HepG2 (cell line): ENCODE measurements at regions not wholly inside any gene's neighbourhood (a gene's known extent, or its start where the extent isn't known, plus 50 kb on each side); places are given as distances from the start of the nearest gene placed in this dataset.

ENCODE experiments used
- ATAC-seq: fragments of 200-7000 bp; cut with Tn5 transposase; 3 replicates; pipeline ENCODE4 v1.9.1; 2020; ENCODE audit warnings: mild to moderate bottlenecking, moderate library complexity
- BruUV-seq: library from RNA; stranded (reverse); fragments of 400-500 nt; replicated peaks from 2 replicates; lab custom pipeline; 2021; lab: Mats Ljungman, UMichigan
- CTCF ChIA-PET: fragments of 300-600 bp; formaldehyde crosslinking; extraction: SDS; loops from one replicate; lab custom pipeline; 2021; ENCODE audit warnings: low total read pairs, inconsistent platforms, low intra/inter-chr PET ratio; lab: Yijun Ruan, JAX
- POLR2A ChIA-PET: fragments of 350-600 bp; sonication (Branson Sonifier 250); formaldehyde crosslinking; loops from one replicate; lab custom pipeline; 2020; ENCODE audit warnings: antibody characterized with exemption, inconsistent platforms; lab: Yijun Ruan, JAX
- DNase-seq: peaks from one replicate; pipeline ENCODE4 v3.0.0-alpha.2; 2015; ENCODE audit warnings: low spot score
- FAIRE-seq: peaks from 3 replicates; lab custom pipeline; 2011; peaks lifted over from hg19 to GRCh38; lab: Jason Lieb, UNC
- H2AFZ ChIP-seq: one replicate; pipeline ENCODE4 v1.6.1; 2011; ENCODE audit warnings: low read length, inconsistent platforms
- H3K27ac ChIP-seq: fragments of 300-600 bp; 3 replicates; pipeline ENCODE4 v1.8.0; 2011; ENCODE audit warnings: mixed run types, mild to moderate bottlenecking, mixed read lengths, low read length, inconsistent platforms; ENCODE audit not compliant: insufficient read depth; ENCODE audit errors: extremely low read length
- H3K27me3 ChIP-seq, 2 experiments: fragments of 200-600 bp in 1 of 2; 2 replicates in 1 of 2; 3 replicates in 1 of 2; pipeline versions ENCODE4 v1.6.0 to v1.8.0; 2011; ENCODE audit warnings: low read length in 2 of 2, mild to moderate bottlenecking in 2 of 2, moderate library complexity in 2 of 2, inconsistent platforms in 1 of 2; ENCODE audit not compliant: insufficient read depth in 2 of 2, control insufficient read depth in 1 of 2
- H3K36me3 ChIP-seq, 2 experiments: fragments of 200-600 bp in 1 of 2; replicated peaks in 1 of 2; 2 replicates in 1 of 2; 3 replicates in 1 of 2; pipeline versions ENCODE4 v1.5.1 to v1.8.0; 2011; ENCODE audit warnings: low read length in 2 of 2, inconsistent platforms in 1 of 2; ENCODE audit not compliant: insufficient read depth in 2 of 2, control insufficient read depth in 1 of 2
- H3K4me1 ChIP-seq: 2 replicates; pipeline ENCODE4 v1.5.1; 2012; ENCODE audit warnings: low read length, inconsistent platforms; ENCODE audit not compliant: insufficient read depth
- H3K4me2 ChIP-seq: 2 replicates; pipeline ENCODE4 v1.6.0; 2011; ENCODE audit warnings: low read depth, low read length, inconsistent platforms
- H3K4me3 ChIP-seq, 3 experiments: fragments of 200-600 bp in 1 of 3; sonication (generic), shearing (Covaris generic) in 1 of 3; replicated peaks in 1 of 3; 2 replicates each; pipeline ENCODE4 v1.5.1; 2011 to 2016; ENCODE audit warnings: low read length in 3 of 3, inconsistent platforms in 2 of 3, low read depth in 2 of 3, mild to moderate bottlenecking in 2 of 3, control low read depth in 1 of 3, mixed read lengths in 1 of 3; ENCODE audit not compliant: insufficient read depth in 1 of 3
- H3K79me2 ChIP-seq: one replicate; pipeline ENCODE4 v1.6.1; 2011; ENCODE audit warnings: low read length, inconsistent platforms; ENCODE audit not compliant: insufficient read depth
- H3K9ac ChIP-seq: 2 replicates; pipeline ENCODE4 v1.6.0; 2011; ENCODE audit warnings: mild to moderate bottlenecking, low read depth, low read length, inconsistent platforms; ENCODE audit not compliant: insufficient read depth
- H3K9me3 ChIP-seq: 2 replicates; pipeline ENCODE4 v1.5.1; 2012; ENCODE audit warnings: mild to moderate bottlenecking, low read length
- H4K20me1 ChIP-seq: 2 replicates; pipeline ENCODE4 v1.6.0; 2011; ENCODE audit warnings: inconsistent platforms, mild to moderate bottlenecking, low read length, moderate library complexity; ENCODE audit not compliant: insufficient read depth
- AKAP8 ChIP-seq: sonication (generic); formaldehyde crosslinking; IDR thresholded peaks from 2 replicates; pipeline ENCODE4 v1.5.1; 2020; ENCODE audit warnings: mild to moderate bottlenecking, missing genetic modification reagents
- CAMTA2 ChIP-seq: sonication (generic); formaldehyde crosslinking; IDR thresholded peaks from 2 replicates; pipeline ENCODE4 v1.4.0; 2020; ENCODE audit warnings: mild to moderate bottlenecking, missing genetic modification reagents, borderline replicate concordance
- DPF2 ChIP-seq: sonication (generic); formaldehyde crosslinking; IDR thresholded peaks from 2 replicates; pipeline ENCODE4 v1.4.0; 2020; ENCODE audit warnings: mild to moderate bottlenecking, low read depth, missing genetic modification reagents, borderline replicate concordance
- SUZ12 ChIP-seq: fragments of 150-350 bp; IDR thresholded peaks from 2 replicates; pipeline ENCODE4 v1.6.1; 2014; ENCODE audit warnings: low read depth, low read length
- SYNCRIP ChIP-seq: fragments of 200-400 bp; formaldehyde crosslinking; IDR thresholded peaks from 2 replicates; pipeline ENCODE4 v1.6.1; 2018; ENCODE audit warnings: mild to moderate bottlenecking, low read depth, low read length; ENCODE audit not compliant: insufficient read depth
- ZNF10 ChIP-seq: sonication (generic); formaldehyde crosslinking; IDR thresholded peaks from 2 replicates; pipeline ENCODE4 v1.4.0; 2020; ENCODE audit warnings: mild to moderate bottlenecking, low read depth, missing genetic modification reagents, borderline replicate concordance
- ZNF766 ChIP-seq: sonication (generic); formaldehyde crosslinking; IDR thresholded peaks from 2 replicates; pipeline ENCODE4 v1.5.0; 2020; ENCODE audit warnings: missing genetic modification reagents, borderline replicate concordance
- ZNF777 ChIP-seq: sonication (generic); formaldehyde crosslinking; IDR thresholded peaks from 2 replicates; pipeline ENCODE4 v1.4.0; 2020; ENCODE audit warnings: missing genetic modification reagents
- ZNF780A ChIP-seq: sonication (generic); formaldehyde crosslinking; IDR thresholded peaks from 2 replicates; pipeline ENCODE4 v1.8.0; 2022; ENCODE audit warnings: mild to moderate bottlenecking, missing genetic modification reagents, moderate library complexity
- ZNF788 ChIP-seq: sonication (generic); formaldehyde crosslinking; IDR thresholded peaks from 2 replicates; pipeline ENCODE4 v1.5.0; 2020; ENCODE audit warnings: mild to moderate bottlenecking, missing genetic modification reagents, borderline replicate concordance
- ZNF839 ChIP-seq: sonication (generic); formaldehyde crosslinking; IDR thresholded peaks from 2 replicates; pipeline ENCODE4 v1.4.0; 2020; ENCODE audit warnings: missing genetic modification reagents, mild to moderate bottlenecking, borderline replicate concordance
- WGBS: methylation state at CpG from one replicate; pipeline ENCODE4 v1.1.6; 2017; ENCODE audit warnings: low lambda C conversion rate; 5-methylcytosine and 5-hydroxymethylcytosine counted together
- in situ Hi-C: cut with HindIII; loops from 2 replicates; pipeline ENCODE4 v1.10.0; 2017; ENCODE audit warnings: low pct_unique_long_range_greater_than_20kb; ENCODE audit not compliant: extremely low pct_ligation_motif_present
- intact Hi-C: fragments of 100-400 bp; cut with micrococcal nuclease; formaldehyde crosslinking; loops from one replicate; pipeline ENCODE4 v1.10.0; 2022; ENCODE audit not compliant: unreplicated experiment
- TF ChIP-seq, protein P1 (sequence below): sonication (generic); formaldehyde crosslinking; IDR thresholded peaks from 2 replicates; pipeline ENCODE4 v1.4.0; 2020; ENCODE audit warnings: low read depth, missing genetic modification reagents
- TF ChIP-seq, protein P2 (sequence below): sonication (generic); formaldehyde crosslinking; IDR thresholded peaks from 2 replicates; pipeline ENCODE4 v1.5.1; 2020; ENCODE audit warnings: missing genetic modification reagents, mild to moderate bottlenecking, borderline replicate concordance
- TF ChIP-seq, protein P3 (sequence below): sonication (generic); formaldehyde crosslinking; conservative IDR thresholded peaks from 2 replicates; pipeline ENCODE4 v1.8.0; 2022; ENCODE audit warnings: low read depth, missing genetic modification reagents
- TF ChIP-seq, protein P4 (sequence below): sonication (generic); formaldehyde crosslinking; IDR thresholded peaks from 2 replicates; pipeline ENCODE4 v1.4.0; 2020; ENCODE audit warnings: mild to moderate bottlenecking, low read depth, missing genetic modification reagents
- TF ChIP-seq, protein P5 (sequence below): sonication (generic); formaldehyde crosslinking; IDR thresholded peaks from 2 replicates; pipeline ENCODE4 v1.8.0; 2022; ENCODE audit warnings: missing genetic modification reagents, low read depth, mild to moderate bottlenecking, borderline replicate concordance

DNA sequence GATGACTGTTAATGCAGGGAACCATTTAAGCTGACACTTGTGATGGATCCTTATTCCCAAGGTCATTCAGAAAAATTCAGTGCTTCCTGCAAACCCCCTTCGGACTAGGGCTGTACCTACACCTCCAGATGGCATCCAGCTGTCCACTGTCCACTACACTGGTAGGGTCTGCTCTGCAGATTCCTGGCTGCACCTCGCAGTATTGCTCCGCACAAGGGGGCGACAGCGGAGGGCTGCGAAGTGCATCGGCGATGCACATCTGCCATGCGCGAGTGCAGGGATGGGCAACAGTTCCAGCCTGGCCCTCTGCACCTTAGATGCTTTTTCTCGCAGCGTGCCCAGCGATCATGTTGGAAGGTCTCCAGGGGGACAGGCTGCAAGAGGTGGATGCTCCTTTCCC lies 55.5 kb downstream of the KCNA5 start:
- intact Hi-C loops = no loop called here
- H3K4me1 ChIP-seq = no peaks in the 10 kb centered on the region
- H3K9me3 ChIP-seq = no peaks in the 10 kb centered on the region
- H3K4me2 ChIP-seq = no peak overlapping the region
- peaks cover 0 to 6% of the 10 kb centered on the region in 2 experiments; a peak in 1 of 5 replicates for H3K27me3 ChIP-seq
- H3K27ac ChIP-seq = no peak overlapping the region
- POLR2A ChIA-PET = no interaction called here
- H4K20me1 ChIP-seq = no peaks in the 10 kb centered on the region
- DNase-seq (no peak), FAIRE-seq (no peak), ATAC-seq (no peak)
- no peak overlapping the region for H3K9ac ChIP-seq
- TF ChIP-seq SUZ12 (no peak), DPF2 (no peak), SYNCRIP (no peak), ZNF780A (CRISPR knock-in tag) (no peak), ZNF777 (CRISPR knock-in tag) (no peak), ZNF10 (CRISPR knock-in tag) (no peak), ZNF766 (CRISPR knock-in tag) (no peak), ZNF788 (CRISPR knock-in tag) (no peak), ZNF839 (CRISPR knock-in tag) (no peak), CAMTA2 (CRISPR knock-in tag) (no peak), AKAP8 (CRISPR knock-in tag) (no peak)
- TF ChIP-seq, protein P1, sequence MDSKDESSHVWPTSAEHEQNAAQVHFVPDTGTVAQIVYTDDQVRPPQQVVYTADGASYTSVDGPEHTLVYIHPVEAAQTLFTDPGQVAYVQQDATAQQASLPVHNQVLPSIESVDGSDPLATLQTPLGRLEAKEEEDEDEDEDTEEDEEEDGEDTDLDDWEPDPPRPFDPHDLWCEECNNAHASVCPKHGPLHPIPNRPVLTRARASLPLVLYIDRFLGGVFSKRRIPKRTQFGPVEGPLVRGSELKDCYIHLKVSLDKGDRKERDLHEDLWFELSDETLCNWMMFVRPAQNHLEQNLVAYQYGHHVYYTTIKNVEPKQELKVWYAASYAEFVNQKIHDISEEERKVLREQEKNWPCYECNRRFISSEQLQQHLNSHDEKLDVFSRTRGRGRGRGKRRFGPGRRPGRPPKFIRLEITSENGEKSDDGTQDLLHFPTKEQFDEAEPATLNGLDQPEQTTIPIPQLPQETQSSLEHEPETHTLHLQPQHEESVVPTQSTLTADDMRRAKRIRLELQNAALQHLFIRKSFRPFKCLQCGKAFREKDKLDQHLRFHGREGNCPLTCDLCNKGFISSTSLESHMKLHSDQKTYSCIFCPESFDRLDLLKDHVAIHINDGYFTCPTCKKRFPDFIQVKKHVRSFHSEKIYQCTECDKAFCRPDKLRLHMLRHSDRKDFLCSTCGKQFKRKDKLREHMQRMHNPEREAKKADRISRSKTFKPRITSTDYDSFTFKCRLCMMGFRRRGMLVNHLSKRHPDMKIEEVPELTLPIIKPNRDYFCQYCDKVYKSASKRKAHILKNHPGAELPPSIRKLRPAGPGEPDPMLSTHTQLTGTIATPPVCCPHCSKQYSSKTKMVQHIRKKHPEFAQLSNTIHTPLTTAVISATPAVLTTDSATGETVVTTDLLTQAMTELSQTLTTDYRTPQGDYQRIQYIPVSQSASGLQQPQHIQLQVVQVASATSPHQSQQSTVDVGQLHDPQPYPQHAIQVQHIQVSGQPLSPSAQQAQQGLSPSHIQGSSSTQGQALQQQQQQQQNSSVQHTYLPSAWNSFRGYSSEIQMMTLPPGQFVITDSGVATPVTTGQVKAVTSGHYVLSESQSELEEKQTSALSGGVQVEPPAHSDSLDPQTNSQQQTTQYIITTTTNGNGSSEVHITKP (CRISPR knock-in tag) = no peak
- TF ChIP-seq, protein P2, sequence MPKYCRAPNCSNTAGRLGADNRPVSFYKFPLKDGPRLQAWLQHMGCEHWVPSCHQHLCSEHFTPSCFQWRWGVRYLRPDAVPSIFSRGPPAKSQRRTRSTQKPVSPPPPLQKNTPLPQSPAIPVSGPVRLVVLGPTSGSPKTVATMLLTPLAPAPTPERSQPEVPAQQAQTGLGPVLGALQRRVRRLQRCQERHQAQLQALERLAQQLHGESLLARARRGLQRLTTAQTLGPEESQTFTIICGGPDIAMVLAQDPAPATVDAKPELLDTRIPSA = no peak
- TF ChIP-seq, protein P3, sequence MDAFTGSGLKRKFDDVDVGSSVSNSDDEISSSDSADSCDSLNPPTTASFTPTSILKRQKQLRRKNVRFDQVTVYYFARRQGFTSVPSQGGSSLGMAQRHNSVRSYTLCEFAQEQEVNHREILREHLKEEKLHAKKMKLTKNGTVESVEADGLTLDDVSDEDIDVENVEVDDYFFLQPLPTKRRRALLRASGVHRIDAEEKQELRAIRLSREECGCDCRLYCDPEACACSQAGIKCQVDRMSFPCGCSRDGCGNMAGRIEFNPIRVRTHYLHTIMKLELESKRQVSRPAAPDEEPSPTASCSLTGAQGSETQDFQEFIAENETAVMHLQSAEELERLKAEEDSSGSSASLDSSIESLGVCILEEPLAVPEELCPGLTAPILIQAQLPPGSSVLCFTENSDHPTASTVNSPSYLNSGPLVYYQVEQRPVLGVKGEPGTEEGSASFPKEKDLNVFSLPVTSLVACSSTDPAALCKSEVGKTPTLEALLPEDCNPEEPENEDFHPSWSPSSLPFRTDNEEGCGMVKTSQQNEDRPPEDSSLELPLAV (CRISPR knock-in tag) = no peak
- TF ChIP-seq, protein P4, sequence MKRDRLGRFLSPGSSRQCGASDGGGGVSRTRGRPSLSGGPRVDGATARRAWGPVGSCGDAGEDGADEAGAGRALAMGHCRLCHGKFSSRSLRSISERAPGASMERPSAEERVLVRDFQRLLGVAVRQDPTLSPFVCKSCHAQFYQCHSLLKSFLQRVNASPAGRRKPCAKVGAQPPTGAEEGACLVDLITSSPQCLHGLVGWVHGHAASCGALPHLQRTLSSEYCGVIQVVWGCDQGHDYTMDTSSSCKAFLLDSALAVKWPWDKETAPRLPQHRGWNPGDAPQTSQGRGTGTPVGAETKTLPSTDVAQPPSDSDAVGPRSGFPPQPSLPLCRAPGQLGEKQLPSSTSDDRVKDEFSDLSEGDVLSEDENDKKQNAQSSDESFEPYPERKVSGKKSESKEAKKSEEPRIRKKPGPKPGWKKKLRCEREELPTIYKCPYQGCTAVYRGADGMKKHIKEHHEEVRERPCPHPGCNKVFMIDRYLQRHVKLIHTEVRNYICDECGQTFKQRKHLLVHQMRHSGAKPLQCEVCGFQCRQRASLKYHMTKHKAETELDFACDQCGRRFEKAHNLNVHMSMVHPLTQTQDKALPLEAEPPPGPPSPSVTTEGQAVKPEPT (CRISPR knock-in tag) = no peak
- TF ChIP-seq, protein P5, sequence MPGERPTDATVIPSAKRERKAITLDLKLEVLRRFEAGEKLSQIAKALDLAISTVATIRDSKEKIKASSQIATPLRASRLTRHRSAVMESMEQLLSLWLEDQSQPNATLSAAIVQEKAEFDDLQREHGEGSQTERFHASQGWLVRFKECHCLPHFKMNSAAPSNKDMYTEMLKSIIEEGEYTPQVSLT (CRISPR knock-in tag) = no peak
- H3K4me3 ChIP-seq = no peak overlapping the region
- no TSS peak for BruUV-seq
- WGBS = 3% methylated on average over 4 of the region's 13 CpGs
- in situ Hi-C loops = no loop called here
- CTCF ChIA-PET = no interaction called here
- H3K36me3 ChIP-seq = no peaks in the 10 kb centered on the region
- H3K79me2 ChIP-seq = no peaks in the 10 kb centered on the region
- H2AFZ ChIP-seq = no peak overlapping the region
